ENCODE measurements at regions not wholly inside any gene's neighbourhood (a gene's known extent, or its start where the extent isn't known, plus 50 kb on each side); places are given as distances from the start of the nearest gene placed in this dataset.

GRCh38 chrX:9088896-9089295 lies 55.0 kb upstream of the FAM9B start:
- TF ChIP-seq CTCF (IDR thresholded peaks at IDR 0.05 in 4 of 5, conservative IDR thresholded peaks at IDR 0.05 in 1 of 5) (no peak), POLR2A (IDR thresholded peaks at IDR 0.05) (no peak)

All from gastrocnemius medialis (tissue), 4 donors.